Endodermal cell (in vitro differentiated cells): ENCODE measurements at regions not wholly inside any gene's neighbourhood (a gene's known extent, or its start where the extent isn't known, plus 50 kb on each side); places are given as distances from the start of the nearest gene placed in this dataset.

Source experiments
- DNase-seq: peaks from one replicate; pipeline ENCODE4 v3.0.0-alpha.2; 2017
- H3K27ac ChIP-seq: 2 replicates; pipeline ENCODE4 v1.5.1; 2013; ENCODE audit warnings: mild to moderate bottlenecking, low read depth, low read length, moderate library complexity
- H3K27me3 ChIP-seq: 2 replicates; pipeline ENCODE4 v1.6.1; 2013; ENCODE audit warnings: mild to moderate bottlenecking, low read length, moderate library complexity; ENCODE audit not compliant: insufficient read depth, control insufficient read depth, poor library complexity, severe bottlenecking
- H3K36me3 ChIP-seq: 2 replicates; pipeline ENCODE4 v1.7.0; 2013; ENCODE audit warnings: mild to moderate bottlenecking, low read length, moderate library complexity; ENCODE audit not compliant: control insufficient read depth, insufficient read depth
- H3K4me1 ChIP-seq: one replicate; pipeline ENCODE4 v1.7.0; 2013; ENCODE audit warnings: low read length; ENCODE audit not compliant: control insufficient read depth, insufficient read depth
- H3K4me3 ChIP-seq: 2 replicates; pipeline ENCODE4 v1.5.1; 2013; ENCODE audit warnings: mild to moderate bottlenecking, low read length, moderate library complexity
- H3K9ac ChIP-seq: 2 replicates; pipeline ENCODE4 v1.6.1; 2013; ENCODE audit warnings: mild to moderate bottlenecking, low read length, moderate library complexity; ENCODE audit not compliant: poor library complexity, severe bottlenecking; ENCODE audit errors: extremely low read depth
- H3K9me3 ChIP-seq: 2 replicates; pipeline ENCODE4 v1.6.1; 2013; ENCODE audit warnings: mild to moderate bottlenecking, low read length, moderate library complexity; ENCODE audit not compliant: control insufficient read depth
- H3K27ac Mint-ChIP-seq: 2 replicates; pipeline ENCODE4 v1.8.0; 2020; ENCODE audit warnings: mixed read lengths
- H3K27me3 Mint-ChIP-seq: 2 replicates; pipeline ENCODE4 v1.8.0; 2021; ENCODE audit warnings: mild to moderate bottlenecking, mixed read lengths; ENCODE audit not compliant: insufficient read depth
- H3K36me3 Mint-ChIP-seq: 2 replicates; pipeline ENCODE4 v1.8.0; 2020; ENCODE audit warnings: low read depth, mixed read lengths
- H3K4me1 Mint-ChIP-seq: 2 replicates; pipeline ENCODE4 v1.8.0; 2020; ENCODE audit warnings: mixed read lengths
- H3K4me3 Mint-ChIP-seq: 2 replicates; pipeline ENCODE4 v1.8.0; 2020; ENCODE audit warnings: mild to moderate bottlenecking, moderate library complexity, mixed read lengths
- H3K9me3 Mint-ChIP-seq: 2 replicates; pipeline ENCODE4 v1.8.0; 2020; ENCODE audit warnings: mild to moderate bottlenecking, mixed read lengths
- CTCF ChIP-seq: fragments of 200-600 bp; sonication (generic); conservative IDR thresholded peaks from 2 replicates; pipeline ENCODE4 v1.5.0; 2021; ENCODE audit warnings: antibody characterized with exemption, mild to moderate bottlenecking
- WGBS, 2 experiments: methylation state at CpG; one replicate each; pipeline versions ENCODE4 v1.1.5 to v1.1.7; 2013; ENCODE audit warnings: missing lambda C conversion rate in 2 of 2, mixed read lengths in 1 of 2; ENCODE audit not compliant: insufficient coverage in 1 of 2, insufficient read length in 1 of 2; 5-methylcytosine and 5-hydroxymethylcytosine counted together

- no peak overlapping the region for H3K4me3 ChIP-seq
- WGBS, 2 experiments: 96 to 97% methylated on average over 6 of the region's 6 CpGs
- H3K4me1 ChIP-seq: no peaks in the 10 kb centered on the region
- no peaks in the 10 kb centered on the region for H3K9me3 ChIP-seq
- H3K27me3 ChIP-seq: no peaks in the 10 kb centered on the region
- H3K27ac ChIP-seq: no peak overlapping the region
- H3K9me3 Mint-ChIP-seq: no peaks in the 10 kb centered on the region
- no peaks in the 10 kb centered on the region for H3K27me3 Mint-ChIP-seq
- H3K36me3 ChIP-seq: no peaks in the 10 kb centered on the region
- H3K36me3 Mint-ChIP-seq: no peaks in the 10 kb centered on the region
- H3K27ac Mint-ChIP-seq: no peak overlapping the region
- TF ChIP-seq CTCF: no peak
- no peaks in the 10 kb centered on the region for H3K4me1 Mint-ChIP-seq
- H3K4me3 Mint-ChIP-seq: no peak overlapping the region
- H3K9ac ChIP-seq: no peak overlapping the region
- DNase-seq: no peak
These were observed 1254.2 kb downstream of the FSCB start for GRCh38 chr14:43252866-43253265.

- H3K9ac ChIP-seq: no peak overlapping the region
- H3K4me3 Mint-ChIP-seq: no peak overlapping the region
- no peaks in the 10 kb centered on the region for H3K4me1 ChIP-seq
- no peak for TF ChIP-seq CTCF
- no peaks in the 10 kb centered on the region for H3K36me3 ChIP-seq
- H3K27me3 ChIP-seq: no peaks in the 10 kb centered on the region
- H3K9me3 Mint-ChIP-seq: peaks cover 7% of the 10 kb centered on the region
- H3K36me3 Mint-ChIP-seq: no peaks in the 10 kb centered on the region
- WGBS, 2 experiments: 83 to 84% methylated on average over 1 to 3 of the region's 3 CpGs
- no peak overlapping the region for H3K27ac Mint-ChIP-seq
- H3K4me1 Mint-ChIP-seq: no peaks in the 10 kb centered on the region
- no peak overlapping the region for H3K27ac ChIP-seq
- no peaks in the 10 kb centered on the region for H3K9me3 ChIP-seq
- no peak for DNase-seq
- H3K4me3 ChIP-seq: no peak overlapping the region
- no peaks in the 10 kb centered on the region for H3K27me3 Mint-ChIP-seq
These were observed 1257.5 kb downstream of the FSCB start for GRCh38 chr14:43249591-43249990.

- DNase-seq: no peak
- Histone ChIP-seq H3K36me3 (no peaks in the 10 kb centered on the region), H3K27ac (no peak overlapping the region), H3K27me3 (no peaks in the 10 kb centered on the region), H3K9me3 (no peaks in the 10 kb centered on the region), H3K9ac (no peak overlapping the region), H3K4me3 (no peak overlapping the region), H3K4me1 (no peaks in the 10 kb centered on the region)
- no peak for TF ChIP-seq CTCF
- no peak overlapping the region for H3K27ac Mint-ChIP-seq
- H3K36me3 Mint-ChIP-seq: no peaks in the 10 kb centered on the region
- no peaks in the 10 kb centered on the region for H3K4me1 Mint-ChIP-seq
- peaks cover 7% of the 10 kb centered on the region for H3K9me3 Mint-ChIP-seq
- no peak overlapping the region for H3K4me3 Mint-ChIP-seq
- H3K27me3 Mint-ChIP-seq: no peaks in the 10 kb centered on the region
These were observed 1258.0 kb downstream of the FSCB start for GRCh38 chr14:43249116-43249515.
